ENCODE measurements at regions not wholly inside any gene's neighbourhood (a gene's known extent, or its start where the extent isn't known, plus 50 kb on each side); places are given as distances from the start of the nearest gene placed in this dataset.

- Histone ChIP-seq H3K4me3 (no peak overlapping the region), H3K36me3 (ENCODE audit: insufficient read depth in 1 of 2, low read depth in 1 of 2) (no peaks in the 10 kb centered on the region), H3K27me3 (ENCODE audit: insufficient read depth in 3 of 3, low read length in 2 of 3) (no peaks in the 10 kb centered on the region), H3K9me3 (no peaks in the 10 kb centered on the region), H3K4me1 (no peaks in the 10 kb centered on the region), H3K27ac (no peak overlapping the region)
- no peak for ATAC-seq
- no peak for TF ChIP-seq CTCF (IDR thresholded peaks at IDR 0.05)
- no peak for DNase-seq
- intact Hi-C loops (cut with DNase I): no loop called here
- WGBS, 3 donors: 82 to 88% (median 85%) methylated on average over 3 of the region's 3 CpGs
Measured at GRCh38 chr12:28618772-28619171, 428.5 kb downstream of the CCDC91 start.

- intact Hi-C loops (cut with DNase I): no loop called here
Measured at GRCh38 chr12:28620281-28620680, 430.0 kb downstream of the CCDC91 start.

GRCh38 chr12:28622406-28622805 lies 432.1 kb downstream of the CCDC91 start:
- Histone ChIP-seq H3K4me3 (no peak overlapping the region), H3K9me3 (no peaks in the 10 kb centered on the region), H3K27me3 (ENCODE audit: insufficient read depth in 3 of 3, low read length in 2 of 3) (no peaks in the 10 kb centered on the region), H3K36me3 (ENCODE audit: insufficient read depth in 1 of 2, low read depth in 1 of 2) (no peaks in the 10 kb centered on the region), H3K27ac (no peak overlapping the region), H3K4me1 (no peaks in the 10 kb centered on the region)
- DNase-seq (no peak), ATAC-seq (no peak)
- intact Hi-C loops (cut with DNase I): no loop called here
- WGBS, 3 donors: 87 to 89% (median 88%) methylated on average over 3 of the region's 3 CpGs
- no peak for TF ChIP-seq CTCF (IDR thresholded peaks at IDR 0.05)

More at GRCh38 chr12:28620281-28620680, 430.0 kb downstream of the CCDC91 start:
- no peak for ATAC-seq
- no peak overlapping the region for H3K27ac ChIP-seq
- H3K36me3 ChIP-seq (ENCODE audit: insufficient read depth in 1 of 2, low read depth in 1 of 2): no peaks in the 10 kb centered on the region
- no peaks in the 10 kb centered on the region for H3K4me1 ChIP-seq
- no peaks in the 10 kb centered on the region for H3K27me3 ChIP-seq (ENCODE audit: insufficient read depth in 3 of 3, low read length in 2 of 3)
- TF ChIP-seq CTCF (IDR thresholded peaks at IDR 0.05): no peak
- H3K9me3 ChIP-seq: no peaks in the 10 kb centered on the region
- no peak overlapping the region for H3K4me3 ChIP-seq
- 65 to 78% (median 71%) methylated on average over 3 of the region's 3 CpGs for WGBS, 3 donors
- DNase-seq: no peak

GRCh38 chr12:28626504-28626903 lies 436.2 kb downstream of the CCDC91 start:
- intact Hi-C loops (cut with DNase I): no loop called here
- no peak for ATAC-seq
- WGBS, 3 donors: 93 to 94% (median 94%) methylated on average over 3 of the region's 3 CpGs

More at GRCh38 chr12:28626504-28626903, 436.2 kb downstream of the CCDC91 start:
- no peaks in the 10 kb centered on the region for H3K36me3 ChIP-seq (ENCODE audit: insufficient read depth in 1 of 2, low read depth in 1 of 2)
- no peak overlapping the region for H3K27ac ChIP-seq
- H3K9me3 ChIP-seq: no peaks in the 10 kb centered on the region
- no peak for DNase-seq
- TF ChIP-seq CTCF (IDR thresholded peaks at IDR 0.05): no peak
- no peaks in the 10 kb centered on the region for H3K4me1 ChIP-seq
- H3K4me3 ChIP-seq: no peak overlapping the region
- no peaks in the 10 kb centered on the region for H3K27me3 ChIP-seq (ENCODE audit: insufficient read depth in 3 of 3, low read length in 2 of 3)
